ENCODE measurements at regions not wholly inside any gene's neighbourhood (a gene's known extent, or its start where the extent isn't known, plus 50 kb on each side); places are given as distances from the start of the nearest gene placed in this dataset.
A peak's percentile ranks its signal among the peaks of the same experiment; 100 is the strongest.

DNA sequence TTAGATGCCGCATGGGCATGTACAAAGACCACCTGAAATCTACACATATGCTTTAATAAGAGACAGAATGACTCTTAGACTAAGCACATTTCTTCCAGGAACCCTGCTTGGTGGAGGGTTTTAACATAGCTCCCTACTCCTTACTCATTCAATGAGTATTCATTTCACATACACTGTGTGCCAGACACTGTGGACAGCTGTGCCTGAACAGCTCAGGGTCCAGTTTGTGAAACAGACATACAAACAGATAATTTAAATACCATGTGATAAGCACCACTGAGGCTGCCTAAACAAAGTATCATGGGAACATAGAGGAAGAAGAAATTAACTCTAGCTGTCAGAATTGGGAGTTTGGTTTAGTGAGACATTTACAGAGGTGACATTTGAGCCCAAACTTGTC, 65.2 kb upstream of the ITPRID1 start:
- Histone ChIP-seq H3K9ac (ENCODE audit: insufficient read length, low read depth) (no peak overlapping the region), H3K36me3 (ENCODE audit: insufficient read depth, insufficient read length, low read length) (no peaks in the 10 kb centered on the region), H3K4me1 (ENCODE audit: insufficient read depth, insufficient read length) (no peaks in the 10 kb centered on the region), H3K9me3 (ENCODE audit: insufficient read depth, low read length) (peaks cover 7% of the 10 kb centered on the region; the same call in 1 of the 2 replicates), H3K27me3 (ENCODE audit: insufficient read depth, insufficient read length) (peaks cover 1% of the 10 kb centered on the region), H3K4me3 (ENCODE audit: insufficient read length, low read depth) (no peak overlapping the region)
- no peak for DNase-seq (ENCODE audit: low read depth, low spot score)
- TF ChIP-seq SUZ12 (IDR thresholded peaks at IDR 0.05; ENCODE audit: extremely low read depth, insufficient read depth, insufficient read length) (no peak), ZNF274 (IDR thresholded peaks at IDR 0.05; ENCODE audit: low read depth, low read length) (no peak), YY1 (IDR thresholded peaks at IDR 0.05; ENCODE audit: insufficient read depth, insufficient read length) (no peak)

GRCh38 chr7:31455844-31456243, 58.0 kb upstream of the ITPRID1 start:
- Histone ChIP-seq H3K9ac (ENCODE audit: insufficient read length, low read depth) (no peak overlapping the region), H3K27me3 (ENCODE audit: insufficient read depth, insufficient read length) (peaks cover 59% of the 10 kb centered on the region), H3K4me3 (ENCODE audit: insufficient read length, low read depth) (no peak overlapping the region), H3K4me1 (ENCODE audit: insufficient read depth, insufficient read length) (no peaks in the 10 kb centered on the region), H3K9me3 (ENCODE audit: insufficient read depth, low read length) (peaks cover 6% of the 10 kb centered on the region; the same call in 1 of the 2 replicates), H3K36me3 (ENCODE audit: insufficient read depth, insufficient read length, low read length) (no peaks in the 10 kb centered on the region)
- DNase-seq (ENCODE audit: low read depth, low spot score): no peak
- TF ChIP-seq ZNF274 (IDR thresholded peaks at IDR 0.05; ENCODE audit: low read depth, low read length): no peak
- no peak for TF ChIP-seq YY1 (IDR thresholded peaks at IDR 0.05; ENCODE audit: insufficient read depth, insufficient read length)
- TF ChIP-seq SUZ12 (IDR thresholded peaks at IDR 0.05; ENCODE audit: extremely low read depth, insufficient read depth, insufficient read length): no peak

- Histone ChIP-seq H3K4me1 (ENCODE audit: insufficient read depth, insufficient read length) (no peaks in the 10 kb centered on the region), H3K9me3 (ENCODE audit: insufficient read depth, low read length) (peaks cover 6% of the 10 kb centered on the region; the same call in 1 of the 2 replicates), H3K27me3 (ENCODE audit: insufficient read depth, insufficient read length) (peaks cover 61% of the 10 kb centered on the region), H3K4me3 (ENCODE audit: insufficient read length, low read depth) (no peak overlapping the region), H3K9ac (ENCODE audit: insufficient read length, low read depth) (no peak overlapping the region), H3K36me3 (ENCODE audit: insufficient read depth, insufficient read length, low read length) (no peaks in the 10 kb centered on the region)
- no peak for TF ChIP-seq ZNF274 (IDR thresholded peaks at IDR 0.05; ENCODE audit: low read depth, low read length)
- TF ChIP-seq SUZ12 (IDR thresholded peaks at IDR 0.05; ENCODE audit: extremely low read depth, insufficient read depth, insufficient read length): no peak
- no peak for TF ChIP-seq YY1 (IDR thresholded peaks at IDR 0.05; ENCODE audit: insufficient read depth, insufficient read length)
- no peak for DNase-seq (ENCODE audit: low read depth, low spot score)
Observed at GRCh38 chr7:31456646-31457368, 57.1 kb upstream of the ITPRID1 start.

DNA sequence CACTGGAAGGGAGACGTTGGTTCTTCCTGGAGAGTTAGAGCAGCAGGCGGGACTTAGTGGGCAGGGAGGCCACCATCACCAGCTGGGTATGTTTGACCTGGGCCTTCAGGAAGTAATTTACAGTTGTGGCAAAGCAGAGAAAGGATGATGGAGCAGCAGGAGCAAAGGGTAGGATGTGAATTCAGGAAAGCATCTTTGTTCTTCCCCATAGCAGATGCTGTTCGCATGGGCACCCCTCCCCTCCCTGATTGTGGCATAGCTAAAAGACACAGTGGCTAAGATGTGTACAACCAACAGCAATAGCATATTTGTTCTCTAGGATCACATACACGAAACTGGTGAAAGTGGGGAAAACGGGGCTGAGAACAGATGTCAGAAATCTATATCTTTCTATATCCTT, 56.3 kb upstream of the ITPRID1 start:
- no peak for TF ChIP-seq ZNF274 (IDR thresholded peaks at IDR 0.05; ENCODE audit: low read depth, low read length)
- no peak for TF ChIP-seq SUZ12 (IDR thresholded peaks at IDR 0.05; ENCODE audit: extremely low read depth, insufficient read depth, insufficient read length)
- TF ChIP-seq YY1 (IDR thresholded peaks at IDR 0.05; ENCODE audit: insufficient read depth, insufficient read length): no peak
- H3K36me3 ChIP-seq (ENCODE audit: insufficient read depth, insufficient read length, low read length): no peaks in the 10 kb centered on the region
- no peaks in the 10 kb centered on the region for H3K4me1 ChIP-seq (ENCODE audit: insufficient read depth, insufficient read length)
- peaks cover 6% of the 10 kb centered on the region; the same call in 1 of the 2 replicates for H3K9me3 ChIP-seq (ENCODE audit: insufficient read depth, low read length)
- H3K27me3 ChIP-seq (ENCODE audit: insufficient read depth, insufficient read length): peaks cover 61% of the 10 kb centered on the region
- H3K4me3 ChIP-seq (ENCODE audit: insufficient read length, low read depth): no peak overlapping the region
- no peak overlapping the region for H3K9ac ChIP-seq (ENCODE audit: insufficient read length, low read depth)
- DNase-seq (ENCODE audit: low read depth, low spot score): no peak

DNA sequence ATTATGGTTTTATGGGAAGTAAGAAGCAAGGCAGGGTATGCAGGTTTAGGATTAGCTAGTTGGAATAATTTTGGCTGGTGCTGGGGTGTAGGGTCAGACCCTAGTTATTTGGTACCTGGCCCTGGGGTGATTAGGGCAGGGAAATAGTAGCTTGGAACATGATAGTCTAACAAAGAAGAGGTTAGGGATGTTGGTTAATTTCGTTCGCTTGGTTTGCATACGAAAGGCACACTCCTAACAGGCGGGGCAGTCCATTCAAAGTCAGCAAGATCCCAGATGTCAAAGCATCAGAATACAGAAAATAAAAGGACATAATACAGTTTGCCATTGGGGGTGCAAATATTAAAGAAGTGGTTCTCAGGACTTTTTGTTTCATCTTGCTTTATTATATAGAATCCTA, 55.7 kb upstream of the ITPRID1 start:
- Histone ChIP-seq H3K9me3 (ENCODE audit: insufficient read depth, low read length) (peaks cover 6% of the 10 kb centered on the region; the same call in 1 of the 2 replicates), H3K9ac (ENCODE audit: insufficient read length, low read depth) (no peak overlapping the region), H3K4me1 (ENCODE audit: insufficient read depth, insufficient read length) (no peaks in the 10 kb centered on the region), H3K4me3 (ENCODE audit: insufficient read length, low read depth) (no peak overlapping the region), H3K36me3 (ENCODE audit: insufficient read depth, insufficient read length, low read length) (no peaks in the 10 kb centered on the region), H3K27me3 (ENCODE audit: insufficient read depth, insufficient read length) (peaks cover 68% of the 10 kb centered on the region)
- TF ChIP-seq YY1 (IDR thresholded peaks at IDR 0.05; ENCODE audit: insufficient read depth, insufficient read length): no peak
- TF ChIP-seq SUZ12 (IDR thresholded peaks at IDR 0.05; ENCODE audit: extremely low read depth, insufficient read depth, insufficient read length): no peak
- no peak for TF ChIP-seq ZNF274 (IDR thresholded peaks at IDR 0.05; ENCODE audit: low read depth, low read length)
- peak; percentile 15 for DNase-seq (ENCODE audit: low read depth, low spot score)

GRCh38 chr7:31462636-31463035, 51.3 kb upstream of the ITPRID1 start:
- H3K4me3 ChIP-seq (ENCODE audit: insufficient read length, low read depth): no peak overlapping the region
- no peak for DNase-seq (ENCODE audit: low read depth, low spot score)
- H3K4me1 ChIP-seq (ENCODE audit: insufficient read depth, insufficient read length): no peaks in the 10 kb centered on the region
- H3K27me3 ChIP-seq (ENCODE audit: insufficient read depth, insufficient read length): peaks cover 34% of the 10 kb centered on the region
- H3K9me3 ChIP-seq (ENCODE audit: insufficient read depth, low read length): peaks cover 28% of the 10 kb centered on the region; the same call in 1 of the 2 replicates
- H3K9ac ChIP-seq (ENCODE audit: insufficient read length, low read depth): no peak overlapping the region
- H3K36me3 ChIP-seq (ENCODE audit: insufficient read depth, insufficient read length, low read length): no peaks in the 10 kb centered on the region
- no peak for TF ChIP-seq YY1 (IDR thresholded peaks at IDR 0.05; ENCODE audit: insufficient read depth, insufficient read length)
- TF ChIP-seq SUZ12 (IDR thresholded peaks at IDR 0.05; ENCODE audit: extremely low read depth, insufficient read depth, insufficient read length): no peak
- TF ChIP-seq ZNF274 (IDR thresholded peaks at IDR 0.05; ENCODE audit: low read depth, low read length): no peak
